ENCODE measurements at regions not wholly inside any gene's neighbourhood (a gene's known extent, or its start where the extent isn't known, plus 50 kb on each side); places are given as distances from the start of the nearest gene placed in this dataset.

DNA sequence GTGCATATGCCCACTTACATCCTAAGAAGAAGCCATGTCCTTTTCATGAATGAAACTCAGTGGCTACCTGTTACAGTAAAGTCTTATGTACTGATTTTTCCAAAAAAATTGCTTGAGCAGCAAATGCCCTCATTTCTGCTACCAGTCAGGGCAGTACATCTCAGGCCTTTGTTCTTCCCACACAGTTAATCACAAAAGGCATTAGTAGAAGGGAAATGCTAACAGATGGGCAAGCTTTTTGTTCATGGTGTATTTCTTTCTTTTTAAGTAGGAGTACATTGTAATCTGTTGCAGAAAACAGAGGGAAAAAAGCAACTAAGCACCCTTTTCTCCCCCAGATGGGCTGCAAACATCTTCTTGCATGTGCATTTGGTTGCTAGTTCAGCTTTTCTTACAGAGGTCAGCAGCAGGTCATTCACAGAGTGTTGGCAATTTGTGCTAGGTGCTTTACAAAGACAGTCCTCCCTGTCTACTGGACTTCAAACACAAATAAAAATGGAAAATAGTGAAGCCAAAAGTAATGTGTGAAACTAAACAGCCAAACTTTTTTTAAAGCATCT, 373.4 kb downstream of the PRDM5 start:
- TF ChIP-seq POLR2A (IDR thresholded peaks at IDR 0.05; ENCODE audit: low read depth) (no peak), EP300 (IDR thresholded peaks at IDR 0.05) (no peak), POLR2AphosphoS5 (IDR thresholded peaks at IDR 0.05) (no peak)
- TF ChIP-seq, protein P1, sequence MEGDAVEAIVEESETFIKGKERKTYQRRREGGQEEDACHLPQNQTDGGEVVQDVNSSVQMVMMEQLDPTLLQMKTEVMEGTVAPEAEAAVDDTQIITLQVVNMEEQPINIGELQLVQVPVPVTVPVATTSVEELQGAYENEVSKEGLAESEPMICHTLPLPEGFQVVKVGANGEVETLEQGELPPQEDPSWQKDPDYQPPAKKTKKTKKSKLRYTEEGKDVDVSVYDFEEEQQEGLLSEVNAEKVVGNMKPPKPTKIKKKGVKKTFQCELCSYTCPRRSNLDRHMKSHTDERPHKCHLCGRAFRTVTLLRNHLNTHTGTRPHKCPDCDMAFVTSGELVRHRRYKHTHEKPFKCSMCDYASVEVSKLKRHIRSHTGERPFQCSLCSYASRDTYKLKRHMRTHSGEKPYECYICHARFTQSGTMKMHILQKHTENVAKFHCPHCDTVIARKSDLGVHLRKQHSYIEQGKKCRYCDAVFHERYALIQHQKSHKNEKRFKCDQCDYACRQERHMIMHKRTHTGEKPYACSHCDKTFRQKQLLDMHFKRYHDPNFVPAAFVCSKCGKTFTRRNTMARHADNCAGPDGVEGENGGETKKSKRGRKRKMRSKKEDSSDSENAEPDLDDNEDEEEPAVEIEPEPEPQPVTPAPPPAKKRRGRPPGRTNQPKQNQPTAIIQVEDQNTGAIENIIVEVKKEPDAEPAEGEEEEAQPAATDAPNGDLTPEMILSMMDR (IDR thresholded peaks at IDR 0.05): no peak
